Suprapubic skin (tissue), 3 donors: ENCODE measurements at regions not wholly inside any gene's neighbourhood (a gene's known extent, or its start where the extent isn't known, plus 50 kb on each side); places are given as distances from the start of the nearest gene placed in this dataset.

Experiments used
- CTCF ChIP-seq, 2 donors: fragments of 200-600 bp in 1 of 2; fragments of 450-650 bp in 1 of 2; sonication (generic) in 1 of 2; IDR thresholded peaks; one replicate each; pipeline ENCODE4 v1.5.1; 2016 to 2019; ENCODE audit warnings: antibody characterized with exemption in 2 of 2, mild to moderate bottlenecking in 1 of 2, moderate library complexity in 1 of 2
- POLR2A ChIP-seq, 2 donors: fragments of 450-650 bp; IDR thresholded peaks; one replicate each; pipeline ENCODE4 v1.6.1; 2017; ENCODE audit warnings: antibody characterized with exemption in 2 of 2, mild to moderate bottlenecking in 2 of 2, moderate library complexity in 2 of 2

GRCh38 chr1:229928767-229929166 is 138.3 kb upstream of the GALNT2 start:
- TF ChIP-seq CTCF (IDR thresholded peaks at IDR 0.05) = no peak
- no peak for TF ChIP-seq POLR2A (IDR thresholded peaks at IDR 0.05)
